GM21786 (cell line): ENCODE measurements at regions not wholly inside any gene's neighbourhood (a gene's known extent, or its start where the extent isn't known, plus 50 kb on each side); places are given as distances from the start of the nearest gene placed in this dataset.
"Not testable (repeated sequence)": the region's sequence is repeated elsewhere in the genome, so short reads cannot be mapped to it uniquely, and the experiment has no call there.

Source experiments
- ATAC-seq: cut with Tn5 transposase; IDR thresholded peaks from one replicate; pipeline ENCODE4 v1.9.1; 2021; ENCODE audit not compliant: unreplicated experiment

DNA sequence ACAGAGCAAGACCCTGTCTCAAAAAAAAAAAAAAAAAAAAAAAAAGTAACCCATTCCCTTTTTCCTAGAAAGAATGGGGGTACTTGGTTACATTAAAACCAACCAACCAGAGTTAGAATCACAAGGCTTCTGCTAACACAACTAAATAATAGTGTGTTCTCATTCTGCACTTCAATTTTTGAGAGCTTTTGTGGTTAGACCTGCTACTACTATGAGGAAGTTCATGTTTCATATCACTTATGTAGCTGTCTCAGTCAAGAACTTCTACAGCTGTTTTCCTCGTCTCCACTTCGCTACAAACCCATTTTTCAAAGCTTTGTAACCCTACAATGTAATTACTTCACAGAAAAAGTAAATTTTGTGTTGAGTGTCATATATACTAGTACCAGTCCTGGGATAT is 58.3 kb downstream of the PDHA2 start:
- ATAC-seq, result peak; percentile 82

DNA sequence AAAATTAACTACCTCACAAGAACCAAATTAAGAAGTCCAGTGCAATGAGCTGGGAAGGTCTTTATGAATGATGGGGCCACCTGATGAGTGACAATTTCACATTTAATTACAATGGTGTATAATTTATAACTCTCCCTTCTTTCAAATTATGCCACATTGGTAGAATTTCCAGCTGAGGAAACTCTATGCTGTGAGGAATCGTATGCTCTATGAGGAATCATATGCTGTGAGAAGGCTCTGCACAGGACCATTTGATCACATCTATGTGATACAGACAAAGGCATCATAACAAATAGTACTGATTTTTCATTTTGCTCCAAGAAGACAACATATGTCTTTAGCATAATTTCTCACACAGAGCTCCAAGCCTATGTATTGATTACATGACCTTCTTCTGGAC is 69.3 kb downstream of the PDHA2 start:
- ATAC-seq, result no peak

DNA sequence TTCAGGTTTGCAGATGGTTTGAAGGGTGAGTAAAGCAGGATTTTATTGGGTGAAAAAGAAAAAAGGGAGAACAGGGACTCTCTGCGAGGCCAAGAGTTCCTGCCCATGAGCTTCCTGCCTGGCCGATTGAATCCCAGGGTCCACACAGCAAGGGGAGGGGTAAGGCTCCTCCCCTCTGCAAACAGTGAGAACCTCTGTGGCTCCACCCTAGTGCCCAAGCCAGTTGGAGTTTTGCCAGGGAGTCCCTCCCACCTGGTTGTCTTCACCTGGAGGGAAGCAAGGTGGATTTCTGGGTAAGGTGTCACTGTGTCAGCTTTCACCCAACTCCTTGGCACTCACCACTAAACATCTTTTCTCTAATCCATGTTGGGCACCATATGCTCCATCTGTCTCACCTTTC is 70.9 kb downstream of the PDHA2 start:
- ATAC-seq, result no peak

DNA sequence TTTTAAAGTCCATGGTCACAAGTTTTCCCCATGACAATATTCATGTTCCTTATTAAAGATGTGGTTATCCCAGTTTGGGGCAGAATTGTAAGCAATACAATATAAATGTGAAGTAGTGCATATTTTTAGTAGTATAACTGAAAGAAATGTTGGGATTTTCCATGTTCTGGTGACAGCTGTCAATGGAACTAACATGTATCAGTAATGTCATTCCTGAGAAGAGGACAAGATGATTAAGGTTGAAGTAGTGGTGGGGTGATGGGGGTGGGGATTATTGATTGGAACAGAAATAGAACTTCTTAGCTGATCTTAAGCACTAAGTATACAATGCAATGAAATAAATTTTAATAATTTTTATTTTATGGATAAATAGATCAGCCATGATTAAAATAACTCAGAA is 81.6 kb downstream of the PDHA2 start:
- ATAC-seq, result no peak

DNA sequence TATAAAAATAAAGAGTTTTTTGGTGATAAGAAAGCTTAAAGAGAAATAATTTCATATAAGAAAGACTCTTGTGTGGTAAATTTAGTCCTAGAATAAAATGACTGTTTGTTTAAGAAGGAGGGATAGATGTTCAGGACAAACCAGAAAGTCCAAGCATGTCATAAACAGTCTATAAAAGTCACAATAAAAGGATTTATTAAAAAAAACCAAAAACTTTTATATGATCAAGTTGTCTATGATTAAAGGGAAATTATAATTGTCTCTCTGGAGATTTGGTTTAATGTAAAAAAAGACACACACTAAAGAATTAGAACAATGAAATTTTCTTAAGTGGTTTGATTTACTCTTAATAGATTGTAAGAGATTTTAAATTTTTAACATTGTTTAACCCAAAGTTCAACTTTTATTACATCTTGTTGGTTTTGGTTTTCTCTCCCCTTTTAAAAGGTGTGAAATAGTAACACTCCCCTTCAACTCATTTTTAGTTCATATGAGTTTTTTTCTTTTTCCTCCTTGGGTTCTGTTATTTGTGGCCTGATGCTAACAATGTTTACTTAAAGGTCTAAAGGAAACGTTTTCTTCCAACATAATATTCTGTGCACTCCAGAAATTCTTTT is 89.7 kb downstream of the PDHA2 start:
- ATAC-seq, result no peak

DNA sequence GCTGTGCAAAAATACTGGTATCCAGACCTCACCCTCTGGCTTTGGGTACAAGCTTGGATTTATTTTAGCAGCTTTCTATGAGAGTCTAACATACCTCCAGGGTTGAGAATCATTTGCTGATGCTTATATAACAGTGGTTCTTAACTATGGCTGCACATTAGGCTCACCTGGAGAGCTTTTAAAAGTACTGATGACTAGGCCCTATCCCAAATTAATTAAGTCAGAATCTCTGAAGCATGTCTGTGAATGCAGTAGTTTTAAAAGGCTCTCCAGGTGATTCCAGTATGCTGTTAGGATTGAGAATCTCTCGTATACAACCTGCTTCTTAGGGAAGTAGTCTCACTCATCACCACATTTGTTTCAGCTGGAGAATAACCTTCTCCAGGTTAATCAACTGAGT is 99.2 kb downstream of the PDHA2 start:
- ATAC-seq, result no peak

DNA sequence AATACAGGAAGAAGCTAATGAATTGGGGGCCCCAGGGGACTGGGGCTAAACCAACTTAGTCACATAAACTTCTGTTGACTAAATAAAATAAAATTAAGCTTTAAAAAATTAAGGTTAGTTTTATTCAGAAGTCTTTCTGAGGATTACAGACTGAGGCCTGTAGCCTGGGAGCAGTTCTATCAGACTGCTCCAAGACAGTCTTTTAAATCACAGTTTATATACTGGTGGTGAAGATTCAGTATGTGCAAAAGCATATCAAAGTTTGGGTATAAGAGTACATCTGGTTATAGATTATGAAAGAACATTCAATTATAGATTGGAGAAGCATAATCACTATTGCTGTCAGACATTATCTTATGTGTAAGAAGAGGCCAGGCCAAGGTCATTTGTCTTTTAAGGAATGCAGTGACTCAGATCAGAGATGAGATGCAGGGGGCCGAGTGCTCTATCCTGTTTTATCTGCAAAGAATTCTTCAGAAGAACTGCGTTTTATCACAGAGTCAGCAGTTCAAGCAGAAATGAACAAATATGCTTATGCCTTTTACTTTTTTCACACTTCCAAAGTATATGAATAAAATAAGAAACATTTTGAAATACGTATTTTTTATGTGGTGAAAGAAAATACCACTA is 109.4 kb downstream of the PDHA2 start:
- no peak for ATAC-seq

DNA sequence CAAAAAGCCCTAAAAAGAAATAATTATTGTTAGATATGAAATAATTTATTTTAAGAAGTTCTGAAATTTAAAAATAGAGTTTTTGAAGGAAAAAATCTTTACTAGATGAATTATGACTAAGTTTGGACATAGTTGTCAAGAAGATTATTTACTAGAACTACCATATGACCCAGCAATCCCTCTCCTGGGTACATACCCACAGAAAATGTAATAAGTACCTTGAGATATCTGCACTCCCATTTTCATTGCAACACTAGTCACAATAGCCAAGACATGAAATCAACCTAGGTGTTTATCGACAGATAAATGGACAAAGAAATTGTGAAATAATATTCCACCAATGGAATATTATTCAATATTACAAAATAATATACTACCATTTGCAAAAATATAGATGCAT is 109.9 kb downstream of the PDHA2 start:
- no peak for ATAC-seq

DNA sequence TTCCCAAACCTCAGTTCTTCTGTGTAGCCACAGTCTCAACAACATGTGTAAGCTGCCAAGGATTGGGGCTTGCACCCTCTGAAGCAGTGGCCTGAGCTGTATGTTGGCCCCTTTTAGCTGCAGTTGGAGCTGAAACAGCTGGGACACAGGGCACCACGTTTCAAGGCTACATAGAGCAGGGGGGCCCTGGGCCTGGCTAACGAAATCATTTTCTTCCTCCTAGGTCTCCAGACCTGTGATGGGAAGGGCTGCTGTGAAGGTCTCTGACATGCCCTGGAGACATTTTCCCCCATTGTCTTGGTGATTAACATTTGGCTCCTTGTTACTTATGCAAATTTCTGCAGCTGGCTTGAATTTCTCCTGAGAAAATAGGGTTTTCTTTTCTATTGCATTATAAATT is 112.6 kb downstream of the PDHA2 start:
- not testable (repeated sequence) for ATAC-seq

DNA sequence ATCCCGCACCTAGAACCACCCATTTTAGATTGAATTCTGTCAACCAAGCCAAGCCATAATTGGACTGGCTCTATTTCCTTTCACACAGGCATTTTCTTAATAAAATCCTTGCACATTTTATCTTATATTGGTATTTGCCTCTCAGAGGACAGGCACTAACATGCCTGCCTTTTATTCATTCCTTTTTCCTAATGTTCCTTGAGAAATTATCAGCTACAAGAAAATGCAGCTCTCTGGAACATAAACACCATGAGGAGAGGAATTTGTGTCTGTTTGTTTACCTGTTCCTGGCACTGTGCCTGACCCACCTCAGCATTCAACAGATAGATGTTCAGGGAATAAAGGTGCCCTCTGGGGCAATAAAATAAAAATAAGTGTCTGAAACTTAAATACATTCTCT is 116.2 kb downstream of the PDHA2 start:
- no peak for ATAC-seq

DNA sequence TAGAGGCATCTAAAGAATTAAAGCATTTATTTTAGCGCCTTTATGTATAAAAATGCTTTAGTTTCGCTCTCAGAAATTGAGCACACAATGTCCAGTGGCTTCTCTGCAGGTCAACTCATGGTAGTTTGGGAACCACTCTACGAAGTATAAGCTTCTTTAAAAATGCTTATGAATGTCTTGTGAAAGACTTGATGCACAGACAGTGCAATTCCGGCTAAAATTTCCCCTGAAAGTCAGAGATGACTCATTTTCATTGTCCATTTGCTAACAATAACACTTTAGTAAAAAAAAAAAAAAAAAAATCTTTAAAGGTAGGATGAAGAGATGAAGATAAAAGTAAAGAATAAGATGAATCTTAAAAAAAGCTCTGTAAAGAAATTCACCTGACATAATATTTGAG is 117.2 kb downstream of the PDHA2 start:
- ATAC-seq, result no peak

DNA sequence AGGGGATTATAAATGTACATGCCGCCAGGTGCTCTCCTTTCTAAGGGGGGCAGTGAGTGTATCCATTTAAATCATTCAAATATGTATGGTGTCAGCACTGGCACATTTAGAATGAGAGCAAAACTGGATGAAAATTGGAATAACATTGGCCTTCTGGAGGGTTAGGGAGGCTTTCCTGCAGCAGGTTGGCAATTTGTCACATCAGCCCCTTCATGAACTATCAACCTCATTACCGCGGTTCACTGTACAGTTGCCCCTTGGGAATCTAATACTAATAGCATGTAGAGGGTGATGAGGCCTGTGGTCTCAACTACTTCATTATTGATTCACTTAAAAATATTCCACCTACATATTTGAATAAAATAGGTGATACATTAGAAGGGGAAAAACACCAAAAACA is 117.9 kb downstream of the PDHA2 start:
- no peak for ATAC-seq

DNA sequence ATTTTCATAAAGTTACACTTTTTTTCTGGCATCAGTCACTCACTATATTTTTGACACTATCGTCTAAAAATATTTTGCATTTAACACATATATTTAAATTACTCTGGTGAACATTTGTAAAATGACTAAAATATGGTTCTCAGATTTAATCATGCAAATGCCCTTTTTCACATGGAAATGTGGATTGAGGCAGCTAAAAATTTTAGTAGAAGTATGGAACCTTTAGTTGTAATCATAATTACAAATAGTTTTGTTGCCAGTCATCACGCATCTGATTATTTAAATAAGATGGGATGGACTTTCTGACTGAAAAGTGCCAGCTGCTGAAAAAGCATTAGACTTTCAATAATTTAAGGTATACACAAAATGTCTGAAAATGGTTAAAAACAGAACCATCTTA is 119.3 kb downstream of the PDHA2 start:
- no peak for ATAC-seq

DNA sequence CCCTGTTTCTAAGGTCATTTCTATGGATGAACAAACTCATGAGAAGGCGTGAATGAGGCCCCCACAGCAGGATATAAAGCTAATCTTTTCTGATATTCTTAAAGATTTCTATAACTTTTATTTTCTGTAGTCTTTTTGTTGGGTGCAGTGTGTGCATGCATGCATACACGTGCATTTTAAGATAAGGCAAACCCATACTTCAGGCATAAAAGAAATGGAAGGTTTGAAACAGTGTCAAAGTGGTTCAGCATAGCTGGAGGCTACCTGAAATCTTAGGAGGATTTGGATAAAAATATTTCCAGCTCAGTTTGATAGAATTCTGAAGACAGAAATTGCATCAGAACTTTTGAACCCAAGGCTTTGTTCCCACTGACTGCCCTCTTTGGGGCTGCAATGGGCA is 119.7 kb downstream of the PDHA2 start:
- ATAC-seq, result no peak

DNA sequence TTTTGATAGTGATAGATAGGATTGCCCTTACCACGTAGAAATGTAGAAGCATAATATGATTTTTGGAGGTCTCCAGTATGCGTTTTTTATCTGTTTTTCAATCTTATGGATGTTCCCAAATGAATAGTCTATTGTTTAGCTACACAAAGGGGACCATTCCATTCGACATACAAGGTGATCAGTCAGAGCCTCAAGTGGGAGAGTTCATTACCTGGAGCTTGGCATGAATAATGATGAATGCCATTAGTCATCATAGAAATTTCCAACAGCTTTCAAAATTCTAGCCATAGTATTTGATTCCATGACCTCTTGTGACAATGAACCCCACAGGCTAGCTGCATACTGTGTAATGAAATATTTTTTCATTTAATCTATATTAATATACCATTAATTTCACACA is 123.6 kb downstream of the PDHA2 start:
- no peak for ATAC-seq

DNA sequence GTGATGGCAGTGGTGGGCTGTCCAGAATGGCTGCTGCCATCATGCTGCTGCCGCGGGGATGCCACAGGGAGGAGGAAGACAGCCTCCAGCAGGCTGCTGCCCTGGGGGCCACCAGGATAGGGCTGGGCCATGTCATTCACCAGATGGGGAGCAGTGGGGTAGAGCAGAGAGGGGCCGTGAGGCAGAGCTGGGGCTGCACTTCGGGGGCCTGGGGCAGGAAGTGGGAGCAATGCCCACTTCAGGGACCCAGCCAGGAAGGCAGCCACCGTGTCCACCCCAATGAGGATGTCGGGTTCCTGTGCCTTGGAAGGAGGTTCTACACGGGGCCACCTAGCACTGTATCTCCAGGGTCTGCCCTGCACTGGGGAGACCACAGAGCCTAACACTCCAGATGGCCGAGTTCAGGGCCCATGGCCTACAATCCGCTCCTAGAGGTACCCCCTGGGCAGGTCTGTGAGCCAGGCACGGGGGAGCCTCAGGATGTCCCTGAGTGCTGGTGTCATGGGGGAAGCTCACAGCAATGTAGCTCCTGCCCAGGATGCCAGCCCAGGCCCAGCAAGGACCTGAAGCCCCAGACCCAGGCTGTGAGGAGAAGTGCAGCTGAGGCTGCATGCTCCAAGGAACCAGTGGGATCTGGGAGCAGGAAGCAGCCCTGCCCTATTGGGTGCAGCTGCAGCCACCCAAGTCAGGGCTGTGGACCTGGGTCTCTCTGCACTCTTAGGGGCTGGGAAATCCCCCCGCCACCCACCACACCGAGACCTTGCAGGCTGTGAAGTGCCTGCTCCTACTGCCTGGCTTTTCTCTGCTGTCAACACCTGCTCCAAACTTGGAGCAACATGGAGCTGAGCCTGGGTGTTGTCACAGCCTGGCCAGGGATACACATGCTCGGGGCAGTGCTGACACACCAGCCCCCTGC is 140.3 kb downstream of the PDHA2 start:
- no peak for ATAC-seq

DNA sequence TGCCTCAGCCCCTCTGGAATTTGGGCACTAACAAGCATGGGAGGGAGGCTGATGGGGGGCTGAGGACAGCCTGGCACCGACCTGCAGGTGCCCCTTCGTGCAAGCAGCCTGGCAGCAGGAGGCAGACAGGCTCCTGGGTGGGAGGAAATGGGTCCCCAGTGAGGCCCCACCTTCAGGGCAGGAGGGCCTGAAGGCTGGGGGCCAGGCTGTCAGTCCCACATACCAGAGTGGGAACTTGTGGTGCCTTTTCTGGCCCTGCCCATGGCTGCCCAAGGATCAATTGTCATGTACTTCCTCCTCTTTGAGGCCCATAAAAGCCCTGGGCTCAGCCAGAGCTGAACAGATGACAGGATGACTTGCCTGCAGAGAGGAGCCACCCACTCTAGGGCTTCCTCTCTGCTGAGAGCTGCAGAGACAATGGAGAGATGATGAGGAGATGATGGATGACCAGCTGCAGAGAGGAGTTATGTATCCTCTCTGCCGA is 141.0 kb downstream of the PDHA2 start:
- ATAC-seq, result no peak

DNA sequence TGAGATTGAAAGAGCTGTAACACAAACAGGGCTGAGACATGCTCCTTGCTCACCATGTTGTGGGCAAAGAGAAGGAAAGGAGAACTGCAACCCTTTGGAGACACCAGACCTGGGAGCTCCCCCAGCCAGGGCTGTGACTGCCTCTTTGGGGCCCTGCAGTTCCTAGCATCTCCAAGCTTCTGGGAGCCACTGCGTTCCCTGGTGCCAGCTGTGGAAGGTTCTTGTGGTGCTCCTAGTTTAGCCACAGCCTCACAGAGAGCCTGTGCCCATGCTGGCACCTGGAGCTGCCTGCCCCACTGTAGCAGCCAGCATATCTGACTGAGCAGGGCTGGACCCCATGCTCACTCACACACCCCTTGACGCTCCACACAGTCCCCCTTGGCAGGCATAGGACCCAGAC is 141.7 kb downstream of the PDHA2 start:
- ATAC-seq, result no peak

DNA sequence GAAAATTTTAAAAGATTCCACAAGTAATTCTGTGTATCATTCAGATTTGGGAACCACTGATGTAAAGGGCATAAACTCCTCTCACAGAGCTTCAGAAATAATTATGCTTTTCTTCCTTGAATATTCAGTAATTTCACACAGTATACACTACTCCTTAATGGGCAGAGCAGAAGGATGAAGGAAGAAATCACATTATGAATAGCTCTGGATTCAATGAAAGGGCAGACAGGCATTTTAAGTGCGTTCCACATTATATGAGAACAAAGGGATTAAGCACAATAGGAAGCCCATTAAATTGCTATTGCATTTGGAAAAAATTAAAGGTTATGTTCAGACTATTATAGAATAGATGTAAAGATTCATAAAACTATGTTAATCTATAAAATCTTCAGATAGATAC is 142.6 kb downstream of the PDHA2 start:
- no peak for ATAC-seq

DNA sequence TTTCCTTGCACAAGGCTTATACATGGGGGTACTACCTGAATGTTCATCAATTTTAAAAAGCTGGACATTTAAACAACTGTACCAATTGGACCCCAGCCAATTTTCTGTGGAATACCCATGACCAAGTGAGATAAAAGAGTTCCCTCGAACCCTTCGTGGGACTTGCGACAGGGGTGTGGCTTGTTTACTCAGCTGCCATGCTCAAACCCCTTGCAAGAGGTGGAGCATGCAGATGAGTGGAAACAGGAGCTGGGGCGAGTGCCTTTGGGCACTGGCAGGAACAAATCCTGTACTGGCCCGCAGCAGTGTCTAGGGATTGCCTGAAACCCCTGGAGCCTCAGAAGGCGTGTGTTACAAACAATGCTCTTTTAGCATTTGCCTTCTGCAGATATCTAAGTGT is 144.2 kb downstream of the PDHA2 start:
- ATAC-seq, result no peak

DNA sequence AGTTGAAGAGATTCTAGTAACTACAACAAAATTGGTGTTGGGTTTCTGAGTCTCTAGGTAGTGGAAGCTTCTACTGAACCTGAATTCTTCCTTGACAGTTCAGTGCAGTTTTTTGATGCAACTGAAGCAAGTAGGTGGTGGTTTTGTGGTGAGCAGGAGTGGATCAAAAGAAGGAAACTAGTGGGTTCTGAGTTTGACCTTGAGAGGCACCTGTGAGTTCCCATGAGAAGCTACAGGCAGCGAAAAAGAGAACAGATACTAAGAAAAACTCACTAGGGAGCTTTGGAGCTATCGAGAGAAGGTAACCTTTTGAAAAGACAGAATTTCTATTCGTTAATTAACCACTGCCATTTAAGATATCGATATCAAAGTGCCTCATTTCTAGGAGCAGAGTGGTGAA is 145.2 kb downstream of the PDHA2 start:
- ATAC-seq, result peak; percentile 71
